ENCODE measurements at regions not wholly inside any gene's neighbourhood (a gene's known extent, or its start where the extent isn't known, plus 50 kb on each side); places are given as distances from the start of the nearest gene placed in this dataset.
A peak's percentile ranks its signal among the peaks of the same experiment; 100 is the strongest.

DNA sequence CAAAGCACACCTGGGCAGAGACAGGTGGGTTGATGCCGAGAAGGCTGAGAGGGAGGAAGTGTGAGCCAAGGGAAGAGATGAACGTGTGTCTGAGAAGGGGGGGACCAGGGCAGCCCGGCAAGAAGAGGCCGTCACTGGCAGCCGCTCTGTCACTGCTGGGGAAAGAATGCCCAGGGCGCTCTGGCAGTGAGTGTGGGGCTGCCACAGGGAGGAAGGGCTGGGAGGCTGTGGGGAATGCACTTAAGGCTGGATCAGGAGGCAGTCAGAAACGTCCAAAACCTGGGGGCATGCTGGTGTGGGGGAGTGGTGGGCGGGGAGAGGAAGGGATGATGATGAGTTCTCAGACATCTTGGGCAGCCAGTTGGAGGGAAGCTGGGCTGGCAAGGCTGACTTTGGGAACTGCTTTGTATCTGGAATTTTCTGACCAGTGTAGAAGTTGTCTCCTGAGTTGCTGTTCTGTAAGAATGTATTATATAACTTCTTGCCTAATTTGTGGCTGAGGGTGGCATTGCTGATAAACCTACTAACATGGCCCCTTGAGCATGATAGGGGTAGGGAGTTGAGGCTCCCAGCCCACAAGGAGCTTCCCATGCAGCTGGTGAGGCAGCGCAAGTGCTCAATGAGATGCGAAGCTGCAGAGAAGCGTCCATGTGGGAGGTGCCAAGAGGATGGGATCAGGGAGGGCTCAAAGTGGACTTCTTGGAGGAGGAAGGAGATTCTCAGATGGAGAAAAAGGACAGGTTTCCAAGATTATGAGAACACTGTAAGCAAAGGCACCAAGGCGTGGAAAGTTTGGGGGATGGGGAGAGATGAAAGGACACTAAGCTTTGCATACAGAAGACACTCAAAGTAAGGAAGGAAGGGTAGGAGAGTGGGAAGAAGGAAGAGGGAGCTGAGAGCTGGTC lies 185.1 kb upstream of the HAAO start:
- Histone ChIP-seq H3K4me1 (no peaks in the 10 kb centered on the region), H3K9me3 (ENCODE audit: control insufficient read depth, low read length) (no peaks in the 10 kb centered on the region), H3K4me3 (ENCODE audit: low read depth, low read length) (no peak overlapping the region), H3K36me3 (ENCODE audit: control insufficient read depth, insufficient read depth, low read length) (no peaks in the 10 kb centered on the region), H2AFZ (no peak overlapping the region), H3K79me2 (no peaks in the 10 kb centered on the region), H3K27me3 (ENCODE audit: control insufficient read depth, insufficient read depth, low read length) (no peaks in the 10 kb centered on the region), H3K4me2 (ENCODE audit: low read length) (no peak overlapping the region), H3K9ac (no peak overlapping the region), H3K27ac (no peak overlapping the region)
- TF ChIP-seq, protein P1, sequence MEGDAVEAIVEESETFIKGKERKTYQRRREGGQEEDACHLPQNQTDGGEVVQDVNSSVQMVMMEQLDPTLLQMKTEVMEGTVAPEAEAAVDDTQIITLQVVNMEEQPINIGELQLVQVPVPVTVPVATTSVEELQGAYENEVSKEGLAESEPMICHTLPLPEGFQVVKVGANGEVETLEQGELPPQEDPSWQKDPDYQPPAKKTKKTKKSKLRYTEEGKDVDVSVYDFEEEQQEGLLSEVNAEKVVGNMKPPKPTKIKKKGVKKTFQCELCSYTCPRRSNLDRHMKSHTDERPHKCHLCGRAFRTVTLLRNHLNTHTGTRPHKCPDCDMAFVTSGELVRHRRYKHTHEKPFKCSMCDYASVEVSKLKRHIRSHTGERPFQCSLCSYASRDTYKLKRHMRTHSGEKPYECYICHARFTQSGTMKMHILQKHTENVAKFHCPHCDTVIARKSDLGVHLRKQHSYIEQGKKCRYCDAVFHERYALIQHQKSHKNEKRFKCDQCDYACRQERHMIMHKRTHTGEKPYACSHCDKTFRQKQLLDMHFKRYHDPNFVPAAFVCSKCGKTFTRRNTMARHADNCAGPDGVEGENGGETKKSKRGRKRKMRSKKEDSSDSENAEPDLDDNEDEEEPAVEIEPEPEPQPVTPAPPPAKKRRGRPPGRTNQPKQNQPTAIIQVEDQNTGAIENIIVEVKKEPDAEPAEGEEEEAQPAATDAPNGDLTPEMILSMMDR (IDR thresholded peaks at IDR 0.05) = no peak

DNA sequence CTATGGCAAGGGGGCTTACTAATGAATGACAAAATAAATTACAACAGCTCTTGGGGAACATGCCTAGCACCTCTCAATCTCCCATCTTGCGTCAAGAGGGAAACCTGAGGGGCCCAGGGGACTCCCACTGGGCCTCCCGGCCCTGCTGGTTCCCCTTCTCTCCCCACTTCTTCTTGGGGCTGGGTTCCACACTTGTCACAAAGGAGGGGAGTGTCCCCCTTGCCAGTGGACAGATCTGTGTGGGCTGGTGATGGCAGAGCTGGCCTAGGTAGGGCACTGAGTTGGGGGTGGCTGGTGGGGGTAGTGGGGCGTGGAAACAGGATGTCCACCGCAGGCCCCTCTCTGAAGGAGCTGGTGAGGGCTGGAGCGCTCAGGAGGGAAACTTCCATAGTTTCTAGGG lies 184.0 kb upstream of the HAAO start:
- H3K9ac ChIP-seq = no peak overlapping the region

DNA sequence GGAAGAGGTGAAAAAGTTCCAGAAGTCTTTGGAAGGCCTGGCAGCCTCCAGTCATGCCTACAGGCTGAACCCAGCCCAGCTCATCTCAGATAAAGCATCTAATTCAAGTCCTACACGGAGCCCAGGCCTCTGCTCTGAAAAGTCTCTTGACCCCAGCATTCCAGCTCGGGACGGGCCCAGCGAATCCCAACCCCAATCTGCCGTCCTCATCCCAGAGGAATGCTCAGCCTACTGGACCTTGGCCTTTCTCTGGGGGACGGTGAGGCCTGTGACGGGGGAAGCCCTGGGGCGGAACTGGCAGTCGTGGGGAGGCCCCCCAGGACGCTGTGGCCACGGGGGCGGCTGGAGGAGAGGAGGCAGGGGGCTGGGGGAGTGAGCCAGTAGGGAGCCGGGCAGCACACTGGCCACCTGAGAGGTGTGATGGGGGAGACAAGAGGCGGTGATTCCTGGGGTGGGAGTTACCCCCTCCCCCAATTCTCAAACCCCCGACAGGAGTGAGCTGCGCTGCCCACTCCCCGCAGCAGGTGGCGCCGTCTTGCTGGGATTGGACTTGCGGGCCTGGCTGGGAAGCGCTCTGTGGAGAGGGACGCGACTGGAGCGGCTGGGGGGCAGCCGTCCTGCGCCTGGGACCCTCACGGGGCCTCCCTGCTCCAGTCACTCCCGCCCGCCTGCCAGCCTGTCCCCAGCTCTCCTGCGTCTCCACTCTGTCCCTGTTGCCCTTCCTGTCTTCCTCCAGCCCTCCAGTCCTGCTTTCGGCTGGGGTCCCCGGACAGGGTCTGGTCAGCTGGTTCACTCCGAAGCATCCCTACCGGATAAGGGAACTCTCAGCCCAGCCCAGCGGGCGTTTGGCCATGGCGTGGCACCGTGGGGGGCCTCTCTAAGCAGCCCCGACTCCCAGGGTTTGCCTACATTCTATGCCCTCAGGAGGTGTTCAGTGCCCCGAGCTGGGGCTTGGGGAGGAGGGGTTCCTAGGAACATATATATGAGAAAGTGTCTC lies 182.6 kb upstream of the HAAO start:
- TF ChIP-seq, protein P1 (IDR thresholded peaks at IDR 0.05) = peak; percentile 89
- H2AFZ ChIP-seq = peak overlapping the region; percentile 45
- no peaks in the 10 kb centered on the region for H3K4me1 ChIP-seq
- H3K9me3 ChIP-seq (ENCODE audit: control insufficient read depth, low read length) = no peaks in the 10 kb centered on the region
- H3K4me3 ChIP-seq (ENCODE audit: low read depth, low read length) = peak overlapping the region; percentile 16
- no peaks in the 10 kb centered on the region for H3K36me3 ChIP-seq (ENCODE audit: control insufficient read depth, insufficient read depth, low read length)
- H3K27ac ChIP-seq = no peak overlapping the region
- H3K27me3 ChIP-seq (ENCODE audit: control insufficient read depth, insufficient read depth, low read length) = no peaks in the 10 kb centered on the region
- H3K9ac ChIP-seq = no peak overlapping the region
- peak overlapping the region; percentile 47 for H3K4me2 ChIP-seq (ENCODE audit: low read length)
- H3K79me2 ChIP-seq = no peaks in the 10 kb centered on the region

More for the DNA sequence above, 184.0 kb upstream of the HAAO start:
- TF ChIP-seq, protein P1 (IDR thresholded peaks at IDR 0.05) = no peak
- H3K4me3 ChIP-seq (ENCODE audit: low read depth, low read length) = no peak overlapping the region
- H2AFZ ChIP-seq = no peak overlapping the region
- H3K79me2 ChIP-seq = no peaks in the 10 kb centered on the region
- no peaks in the 10 kb centered on the region for H3K27me3 ChIP-seq (ENCODE audit: control insufficient read depth, insufficient read depth, low read length)
- H3K36me3 ChIP-seq (ENCODE audit: control insufficient read depth, insufficient read depth, low read length) = no peaks in the 10 kb centered on the region
- H3K4me1 ChIP-seq = no peaks in the 10 kb centered on the region
- H3K9me3 ChIP-seq (ENCODE audit: control insufficient read depth, low read length) = no peaks in the 10 kb centered on the region
- no peak overlapping the region for H3K27ac ChIP-seq
- H3K4me2 ChIP-seq (ENCODE audit: low read length) = no peak overlapping the region

DNA sequence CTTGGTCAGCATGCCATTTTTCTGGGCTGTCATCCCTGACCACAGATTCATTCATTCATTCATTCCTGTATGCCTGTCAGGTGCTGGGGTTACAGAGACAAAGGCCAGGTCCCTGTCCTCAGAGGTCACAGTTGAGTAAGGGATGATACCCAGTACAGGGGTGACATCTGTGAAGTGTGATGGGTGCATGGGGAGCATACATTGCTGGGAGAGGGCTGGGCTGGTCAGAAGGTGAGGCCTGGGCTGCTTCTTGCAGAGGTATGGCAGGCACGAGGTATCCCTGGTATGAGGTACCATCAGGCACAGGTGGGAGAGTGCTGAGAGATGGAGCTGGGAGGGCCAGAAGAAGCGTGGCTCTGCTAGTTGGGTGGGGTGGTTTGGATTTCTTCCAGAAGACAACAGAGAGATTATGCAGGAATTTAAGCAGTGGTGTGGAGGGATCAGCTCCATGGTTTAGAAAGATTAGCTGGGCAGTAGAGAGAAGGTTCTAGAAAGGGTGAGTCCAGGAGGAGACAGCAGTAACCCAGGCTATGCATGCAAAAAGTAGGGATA lies 181.9 kb upstream of the HAAO start:
- Histone ChIP-seq H2AFZ (no peak overlapping the region), H3K36me3 (ENCODE audit: control insufficient read depth, insufficient read depth, low read length) (no peaks in the 10 kb centered on the region), H3K4me2 (ENCODE audit: low read length) (no peak overlapping the region), H3K4me1 (no peaks in the 10 kb centered on the region), H3K27me3 (ENCODE audit: control insufficient read depth, insufficient read depth, low read length) (no peaks in the 10 kb centered on the region), H3K27ac (no peak overlapping the region), H3K9me3 (ENCODE audit: control insufficient read depth, low read length) (no peaks in the 10 kb centered on the region), H3K9ac (no peak overlapping the region), H3K4me3 (ENCODE audit: low read depth, low read length) (no peak overlapping the region), H3K79me2 (no peaks in the 10 kb centered on the region)
- TF ChIP-seq, protein P1 (IDR thresholded peaks at IDR 0.05) = no peak

Data from parathyroid adenoma (tissue), 2 donors.